Omental fat pad (tissue), 3 donors: ENCODE measurements at regions not wholly inside any gene's neighbourhood (a gene's known extent, or its start where the extent isn't known, plus 50 kb on each side); places are given as distances from the start of the nearest gene placed in this dataset.

Source experiments
- ATAC-seq: fragments of 150-250 bp; one replicate; pipeline ENCODE4 v1.9.1; 2016; ENCODE audit warnings: mild to moderate bottlenecking, moderate library complexity; ENCODE audit not compliant: low FRiP score
- DNase-seq: peaks from one replicate; pipeline ENCODE4 v3.0.0-alpha.2; 2019; ENCODE audit warnings: low spot score
- TF ChIP-seq, protein P1 (sequence below), 3 donors: fragments of 450-650 bp; IDR thresholded peaks; one replicate each; pipeline ENCODE4 v1.5.1; 2016 to 2017; ENCODE audit warnings: antibody characterized with exemption in 3 of 3, mild to moderate bottlenecking in 3 of 3, moderate library complexity in 2 of 3

DNA sequence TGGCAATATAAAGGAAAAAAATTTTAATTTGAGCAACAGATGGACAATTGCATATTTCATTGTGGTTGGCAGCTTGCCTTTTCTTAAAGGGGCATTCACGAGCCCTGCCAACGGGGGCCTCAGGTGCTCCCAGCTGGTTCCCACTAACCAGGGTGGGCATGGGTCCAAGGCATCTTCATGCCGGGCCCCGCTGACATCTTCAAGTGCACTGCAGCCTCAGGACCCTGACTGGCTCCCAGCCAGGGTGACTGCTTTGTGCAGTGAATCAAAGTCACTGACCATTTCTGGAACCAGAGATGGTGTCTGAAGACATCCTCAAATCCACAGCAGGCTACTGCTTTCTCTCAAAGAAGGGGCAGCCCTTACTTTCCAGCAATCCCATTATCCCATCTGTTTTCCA is 275.2 kb upstream of the MGMT start:
- DNase-seq = no peak
- no peak for ATAC-seq
- TF ChIP-seq, protein P1, sequence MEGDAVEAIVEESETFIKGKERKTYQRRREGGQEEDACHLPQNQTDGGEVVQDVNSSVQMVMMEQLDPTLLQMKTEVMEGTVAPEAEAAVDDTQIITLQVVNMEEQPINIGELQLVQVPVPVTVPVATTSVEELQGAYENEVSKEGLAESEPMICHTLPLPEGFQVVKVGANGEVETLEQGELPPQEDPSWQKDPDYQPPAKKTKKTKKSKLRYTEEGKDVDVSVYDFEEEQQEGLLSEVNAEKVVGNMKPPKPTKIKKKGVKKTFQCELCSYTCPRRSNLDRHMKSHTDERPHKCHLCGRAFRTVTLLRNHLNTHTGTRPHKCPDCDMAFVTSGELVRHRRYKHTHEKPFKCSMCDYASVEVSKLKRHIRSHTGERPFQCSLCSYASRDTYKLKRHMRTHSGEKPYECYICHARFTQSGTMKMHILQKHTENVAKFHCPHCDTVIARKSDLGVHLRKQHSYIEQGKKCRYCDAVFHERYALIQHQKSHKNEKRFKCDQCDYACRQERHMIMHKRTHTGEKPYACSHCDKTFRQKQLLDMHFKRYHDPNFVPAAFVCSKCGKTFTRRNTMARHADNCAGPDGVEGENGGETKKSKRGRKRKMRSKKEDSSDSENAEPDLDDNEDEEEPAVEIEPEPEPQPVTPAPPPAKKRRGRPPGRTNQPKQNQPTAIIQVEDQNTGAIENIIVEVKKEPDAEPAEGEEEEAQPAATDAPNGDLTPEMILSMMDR (IDR thresholded peaks at IDR 0.05) = no peak

DNA sequence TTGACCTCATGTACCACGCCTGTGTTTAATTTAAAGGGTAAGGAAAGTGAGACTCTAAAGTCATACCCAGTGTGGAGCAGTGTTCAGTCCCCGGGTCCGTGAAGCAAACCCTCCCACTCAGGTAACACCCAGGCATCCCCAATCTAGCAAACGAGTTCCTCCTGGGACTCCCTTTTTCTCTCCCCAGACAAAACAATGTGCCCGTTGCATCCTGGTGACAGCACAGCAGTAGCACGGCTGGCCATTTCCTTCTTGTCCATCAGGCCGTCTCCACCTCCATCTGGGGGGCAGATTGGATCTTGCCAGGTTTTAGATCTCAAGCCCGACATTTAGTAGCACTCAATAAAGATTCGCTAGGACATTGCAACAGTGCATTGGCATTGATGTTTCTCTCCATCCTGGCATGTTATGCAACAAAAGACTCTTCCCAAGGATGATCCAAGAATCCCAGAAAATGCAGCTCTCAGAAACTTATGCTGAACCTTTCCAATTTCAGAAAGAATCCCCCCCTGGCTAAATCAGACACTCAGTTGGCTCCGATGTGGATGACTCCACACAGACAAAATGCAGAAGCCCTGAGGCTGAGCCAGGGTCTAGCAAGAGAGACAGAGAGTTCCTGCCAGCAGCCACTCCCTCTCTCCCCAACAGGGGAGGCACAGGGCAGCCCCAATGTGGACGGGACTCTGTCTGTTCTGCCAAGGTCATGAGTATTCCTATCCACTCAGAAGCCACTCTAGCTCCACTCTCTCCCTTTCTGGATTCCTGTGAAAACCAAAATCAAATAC is 274.5 kb upstream of the MGMT start:
- ATAC-seq (peak; percentile 75), DNase-seq (no peak)
- TF ChIP-seq, protein P1 (IDR thresholded peaks at IDR 0.05) = no peak

DNA sequence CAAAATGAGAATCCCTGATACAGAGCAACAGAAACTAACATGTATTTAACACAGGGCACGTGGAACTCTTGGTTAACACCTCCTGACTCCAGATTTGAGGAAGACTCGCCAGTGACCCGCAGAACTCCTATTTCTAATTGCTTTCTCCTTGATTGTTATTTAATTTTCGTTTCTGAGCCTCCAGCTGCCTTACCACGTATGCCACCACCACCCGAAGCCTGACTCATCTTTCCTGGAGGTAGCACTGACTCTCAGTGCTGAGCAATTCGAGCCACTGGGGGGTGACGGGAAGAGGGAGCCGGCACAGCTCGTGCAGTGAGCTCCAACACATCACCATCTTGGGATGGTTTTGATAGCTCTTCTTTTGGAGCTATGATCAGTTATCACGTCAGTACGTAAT is 273.9 kb upstream of the MGMT start:
- ATAC-seq (peak; percentile 56), DNase-seq (no peak)
- TF ChIP-seq, protein P1 (IDR thresholded peaks at IDR 0.05) = no peak

DNA sequence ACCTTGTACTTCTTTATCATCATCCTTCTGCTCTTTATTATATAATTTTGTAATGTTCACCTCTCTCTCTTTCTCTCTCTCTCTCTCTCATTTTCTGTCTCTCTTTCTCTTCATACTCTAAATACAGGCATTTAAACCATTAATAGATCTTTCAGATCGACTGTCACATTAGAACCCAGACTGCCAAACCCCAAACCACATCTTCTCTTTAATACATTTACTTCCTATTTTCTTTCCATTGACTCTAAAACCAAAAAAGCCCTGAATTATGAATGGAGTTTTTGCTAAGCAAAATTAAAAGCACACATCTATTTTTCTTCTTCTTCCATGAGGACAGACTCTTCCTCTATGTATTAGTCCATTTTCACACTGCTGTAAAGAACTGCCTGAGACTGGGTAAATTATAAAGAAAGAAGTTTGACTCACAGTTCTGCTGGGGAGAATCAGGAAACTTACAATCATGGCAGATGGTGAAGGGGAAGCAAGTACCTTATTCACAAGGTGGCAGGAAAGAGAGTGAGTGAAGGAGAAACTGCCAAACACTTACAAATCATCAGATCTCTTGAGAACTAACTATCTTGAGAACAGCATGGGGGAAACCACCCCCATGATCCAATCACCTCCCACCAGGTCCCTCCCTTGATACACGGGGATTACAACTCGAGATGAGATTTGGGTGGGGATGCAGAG is 272.7 kb upstream of the MGMT start:
- no peak for ATAC-seq
- TF ChIP-seq, protein P1 (IDR thresholded peaks at IDR 0.05) = no peak
- no peak for DNase-seq

DNA sequence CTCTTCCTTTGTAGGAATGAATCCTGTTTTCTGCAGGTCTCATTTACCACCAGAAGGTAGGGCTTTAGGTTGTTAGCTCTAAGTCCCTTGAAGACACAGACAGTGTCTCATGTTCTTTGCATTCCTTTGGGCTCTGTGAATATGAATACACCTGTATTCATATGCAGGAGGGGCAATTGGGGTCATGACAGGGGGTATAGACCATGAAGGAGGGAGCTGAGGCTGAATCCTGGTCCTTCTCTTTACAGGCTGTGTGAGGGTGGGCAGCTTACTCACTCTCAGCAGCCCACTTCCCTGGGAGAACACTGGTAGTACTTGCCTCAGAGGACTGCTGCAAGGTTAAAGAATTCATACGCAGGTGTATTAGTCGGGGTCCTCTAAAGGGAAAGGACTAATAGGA is 267.2 kb upstream of the MGMT start:
- DNase-seq (no peak), ATAC-seq (no peak)
- TF ChIP-seq, protein P1 (IDR thresholded peaks at IDR 0.05) = no peak

DNA sequence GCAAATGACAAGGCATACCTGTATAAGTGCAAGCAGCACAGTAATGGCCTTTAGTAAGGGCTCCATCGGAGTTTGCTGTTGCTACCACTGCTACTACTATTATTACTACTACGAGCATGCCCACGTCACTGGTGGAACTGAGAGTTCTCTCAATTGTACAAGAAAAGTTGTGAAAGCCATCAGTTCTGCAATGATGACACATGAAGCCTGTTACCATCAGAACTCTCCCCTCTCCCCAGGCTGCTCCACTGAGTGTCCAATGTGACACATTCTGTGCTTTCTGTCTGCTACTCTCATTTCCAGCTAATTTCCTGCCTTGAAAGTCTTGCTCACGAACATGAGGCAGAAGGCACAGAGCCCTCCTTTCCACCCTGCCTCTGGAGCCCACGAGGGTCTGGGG is 263.2 kb upstream of the MGMT start:
- DNase-seq = no peak
- TF ChIP-seq, protein P1 (IDR thresholded peaks at IDR 0.05) = no peak
- no peak for ATAC-seq

DNA sequence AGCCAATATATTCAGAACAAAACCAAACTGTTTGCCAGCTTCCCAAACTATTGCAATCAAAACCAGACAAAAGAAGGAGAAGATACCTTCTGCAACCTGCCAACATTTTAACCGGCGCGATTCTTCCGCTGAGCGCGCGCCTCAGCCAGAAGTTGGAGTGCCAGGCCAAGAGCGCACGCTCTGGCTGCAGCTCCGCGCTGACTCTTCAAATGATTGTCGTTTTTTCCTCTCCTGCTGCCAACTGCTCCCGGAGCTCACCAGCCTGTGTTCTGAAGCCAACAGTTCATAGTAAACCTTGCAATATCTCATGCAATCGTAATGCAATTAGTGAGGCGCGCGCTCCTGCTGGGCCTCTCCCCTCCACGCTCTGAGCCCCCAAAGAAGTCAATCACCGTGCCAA is 259.7 kb upstream of the MGMT start:
- ATAC-seq = no peak
- DNase-seq = no peak
- TF ChIP-seq, protein P1 (IDR thresholded peaks at IDR 0.05) = no peak
